HG03460 (cell line): ENCODE measurements at regions not wholly inside any gene's neighbourhood (a gene's known extent, or its start where the extent isn't known, plus 50 kb on each side); places are given as distances from the start of the nearest gene placed in this dataset.
A peak's percentile ranks its signal among the peaks of the same experiment; 100 is the strongest.
"Not testable (repeated sequence)": the region's sequence is repeated elsewhere in the genome, so short reads cannot be mapped to it uniquely, and the experiment has no call there.

Source experiments
- ATAC-seq: cut with Tn5 transposase; IDR thresholded peaks from one replicate; pipeline ENCODE4 v1.9.1; 2021; ENCODE audit not compliant: unreplicated experiment

DNA sequence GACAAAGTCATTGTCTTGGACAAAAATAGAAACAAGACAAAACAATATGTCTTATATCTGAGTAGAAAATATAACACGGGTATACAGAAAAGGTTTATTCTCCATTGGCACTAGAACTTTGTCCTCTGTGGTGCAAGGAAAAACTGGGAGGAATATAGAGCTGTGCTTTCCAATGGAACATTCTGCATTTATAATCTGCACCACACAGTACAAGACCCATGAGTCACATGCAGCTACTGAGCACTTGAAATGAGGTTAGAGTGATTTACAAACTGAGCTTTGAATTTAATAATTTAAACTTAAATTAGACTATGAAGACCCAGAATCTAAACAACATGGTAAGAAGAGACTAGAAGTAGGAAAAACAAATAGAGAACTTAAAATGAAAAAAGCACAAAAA, 86.1 kb downstream of the RAP2A start:
- no peak for ATAC-seq

DNA sequence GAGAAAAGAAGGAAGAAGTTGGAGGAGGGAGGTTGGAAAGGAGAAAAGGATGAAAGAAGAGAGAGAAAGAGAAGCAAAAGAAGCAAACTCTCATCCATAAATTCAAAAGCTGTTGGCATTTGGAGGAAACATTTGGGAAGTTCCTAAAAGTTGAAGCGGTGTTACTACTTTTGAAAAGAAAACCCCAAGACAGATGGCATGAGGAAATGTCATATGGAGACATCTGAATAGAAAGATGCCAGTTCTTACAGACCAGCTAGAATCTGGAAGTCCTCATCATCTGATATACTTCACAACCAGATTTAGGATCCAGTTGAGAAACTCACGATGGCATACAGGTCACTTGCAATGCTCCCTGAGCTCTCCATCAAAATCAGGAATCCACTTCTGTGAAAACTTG, 86.9 kb downstream of the RAP2A start:
- no peak for ATAC-seq

DNA sequence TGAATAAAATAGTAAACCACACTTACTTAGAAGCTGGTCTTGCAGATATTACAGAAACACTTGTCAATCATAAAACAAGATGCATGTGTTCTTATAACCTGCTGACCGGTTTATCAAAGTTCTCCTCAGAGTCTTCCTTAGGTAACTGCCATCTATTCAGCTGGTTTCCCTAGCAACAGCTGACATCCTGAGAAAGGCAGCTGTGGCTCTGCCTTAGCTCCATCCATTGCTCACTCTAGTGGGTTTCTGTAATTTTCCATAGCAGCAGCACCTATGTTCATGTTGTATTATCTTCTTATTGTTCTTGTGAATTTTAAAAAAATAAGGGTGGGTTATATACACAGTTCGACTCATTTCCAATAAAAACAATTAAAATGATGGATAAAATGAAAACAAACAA, 87.8 kb downstream of the RAP2A start:
- no peak for ATAC-seq

DNA sequence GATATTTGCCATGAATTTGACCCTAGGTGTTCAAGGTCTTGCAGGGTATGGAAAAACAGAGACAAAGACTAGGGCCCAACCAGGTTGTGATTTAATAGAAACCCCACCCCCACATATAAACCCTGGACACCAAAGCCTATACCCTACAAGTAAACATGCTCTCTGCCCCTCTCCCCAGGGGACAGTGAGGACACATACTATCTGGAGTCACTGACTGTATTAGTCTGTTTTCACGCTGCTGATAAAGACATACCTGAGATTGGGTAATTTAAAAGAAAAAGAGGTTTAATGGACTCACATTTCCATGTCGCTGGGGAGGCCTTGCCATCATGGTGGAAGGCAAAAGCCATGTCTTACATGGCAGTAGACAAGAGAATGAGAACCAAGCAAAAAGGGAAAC, 88.3 kb downstream of the RAP2A start:
- no peak for ATAC-seq

DNA sequence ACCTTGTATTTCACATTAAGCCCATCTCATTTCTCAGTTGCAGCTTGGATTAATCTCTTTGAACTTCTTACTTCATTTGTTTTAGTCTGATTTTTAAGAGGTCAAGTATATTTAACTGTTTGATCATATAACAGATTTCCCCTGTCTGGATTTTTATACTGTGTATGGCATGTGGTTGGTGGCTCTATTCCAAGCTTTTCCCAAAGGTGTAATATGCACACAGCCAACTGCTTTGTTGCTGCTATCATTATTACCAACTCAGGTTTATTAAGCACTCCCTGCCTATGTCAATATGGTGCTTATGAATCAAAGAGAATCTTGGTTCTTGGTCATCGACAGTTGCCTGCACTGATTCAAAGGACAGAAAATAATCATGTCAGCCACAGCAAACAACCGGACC, 92.6 kb downstream of the RAP2A start:
- ATAC-seq: no peak

DNA sequence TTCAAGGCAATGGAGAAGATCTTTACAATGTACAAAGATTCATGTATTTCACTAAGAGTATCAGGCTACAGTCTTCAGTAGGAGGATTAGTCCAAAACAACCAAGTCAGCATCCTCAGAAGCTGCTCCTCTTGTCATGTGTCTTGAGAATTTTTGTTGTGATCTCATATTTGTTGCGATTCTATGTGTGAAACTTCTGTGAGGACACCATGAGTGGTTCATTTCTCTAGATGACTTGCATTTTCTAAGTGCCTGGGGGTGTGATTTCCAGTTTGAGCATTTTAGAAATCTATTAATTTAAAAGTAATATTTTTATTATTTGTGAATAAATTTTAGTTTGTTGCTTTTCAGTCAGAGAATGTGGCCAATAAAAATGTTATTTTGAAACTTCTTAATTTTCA, 94.5 kb downstream of the RAP2A start:
- ATAC-seq: no peak

DNA sequence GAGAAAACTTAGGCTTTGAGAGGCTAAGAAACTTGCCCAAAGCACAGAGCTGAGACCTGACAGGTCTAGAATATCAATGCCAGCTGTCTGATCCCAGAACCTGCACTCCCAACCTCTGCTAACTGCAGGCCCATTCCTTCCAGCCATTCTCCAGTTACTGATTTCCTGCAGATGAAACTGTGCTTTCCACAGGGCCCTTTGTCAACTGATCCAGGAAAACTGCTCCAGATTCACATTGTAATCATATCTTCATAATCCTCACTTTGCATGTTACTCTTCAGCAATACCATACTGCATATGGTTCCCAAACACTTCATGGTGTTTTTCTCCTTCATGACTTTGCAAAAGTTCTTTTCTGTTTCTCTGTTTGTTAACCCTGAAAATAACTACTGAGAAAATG, 100.6 kb downstream of the RAP2A start:
- ATAC-seq: no peak

DNA sequence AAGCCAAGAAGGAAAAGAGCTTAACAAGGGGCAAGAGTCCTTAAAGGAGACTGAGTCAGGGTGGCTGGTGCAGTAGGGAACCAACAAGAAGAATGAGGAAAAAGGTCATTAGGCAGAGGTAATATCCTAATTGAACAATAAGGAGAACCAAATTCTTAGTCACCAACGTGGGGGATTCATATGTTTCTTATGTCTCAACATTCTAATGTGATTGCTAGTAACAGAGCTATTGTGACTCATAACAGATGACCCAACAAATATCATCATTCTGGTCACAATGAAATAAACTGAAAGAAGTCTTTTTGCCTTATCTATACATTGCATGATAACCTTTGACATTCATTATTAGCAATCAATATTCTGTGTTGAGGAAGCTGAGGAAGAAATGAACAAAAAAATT, 101.6 kb downstream of the RAP2A start:
- ATAC-seq: no peak

DNA sequence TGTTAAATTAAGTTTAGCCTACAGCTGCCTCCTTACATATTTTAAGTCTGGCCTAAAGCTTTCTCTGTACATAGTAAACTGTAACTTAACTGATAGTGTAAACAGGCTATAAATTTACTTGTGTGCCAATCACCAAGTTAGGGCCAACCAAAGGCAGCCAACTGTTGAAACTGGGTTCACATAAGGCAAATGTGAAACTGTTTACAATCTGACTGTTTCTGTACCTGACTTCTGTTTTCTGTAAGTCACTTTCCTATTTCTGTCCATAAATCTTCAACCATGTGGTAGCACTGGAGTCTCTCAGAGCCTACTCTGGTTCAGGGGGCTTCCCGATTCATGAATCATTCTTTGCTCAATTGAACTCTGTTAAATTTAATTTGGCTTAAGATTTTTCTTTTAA, 103.1 kb downstream of the RAP2A start:
- peak; percentile 81 for ATAC-seq

DNA sequence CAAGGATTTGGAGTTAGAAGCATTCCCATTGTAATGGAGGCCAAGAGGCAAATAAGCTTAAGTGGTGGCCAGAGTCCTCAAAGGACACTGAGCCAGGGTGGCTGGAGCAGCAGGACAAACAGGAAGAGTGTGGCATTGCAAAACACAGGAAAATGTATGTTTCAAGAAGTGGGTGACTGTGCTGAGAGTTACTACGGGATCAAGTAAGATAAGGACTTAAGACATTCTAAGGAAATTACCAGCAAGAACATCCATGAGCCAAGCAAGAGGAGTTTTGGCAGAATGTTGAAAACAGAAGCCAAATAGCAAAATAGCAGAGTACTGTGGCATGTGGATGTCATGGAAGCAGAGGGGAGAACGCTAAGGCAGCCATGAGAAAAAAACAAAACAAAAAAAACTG, 104.2 kb downstream of the RAP2A start:
- no peak for ATAC-seq

DNA sequence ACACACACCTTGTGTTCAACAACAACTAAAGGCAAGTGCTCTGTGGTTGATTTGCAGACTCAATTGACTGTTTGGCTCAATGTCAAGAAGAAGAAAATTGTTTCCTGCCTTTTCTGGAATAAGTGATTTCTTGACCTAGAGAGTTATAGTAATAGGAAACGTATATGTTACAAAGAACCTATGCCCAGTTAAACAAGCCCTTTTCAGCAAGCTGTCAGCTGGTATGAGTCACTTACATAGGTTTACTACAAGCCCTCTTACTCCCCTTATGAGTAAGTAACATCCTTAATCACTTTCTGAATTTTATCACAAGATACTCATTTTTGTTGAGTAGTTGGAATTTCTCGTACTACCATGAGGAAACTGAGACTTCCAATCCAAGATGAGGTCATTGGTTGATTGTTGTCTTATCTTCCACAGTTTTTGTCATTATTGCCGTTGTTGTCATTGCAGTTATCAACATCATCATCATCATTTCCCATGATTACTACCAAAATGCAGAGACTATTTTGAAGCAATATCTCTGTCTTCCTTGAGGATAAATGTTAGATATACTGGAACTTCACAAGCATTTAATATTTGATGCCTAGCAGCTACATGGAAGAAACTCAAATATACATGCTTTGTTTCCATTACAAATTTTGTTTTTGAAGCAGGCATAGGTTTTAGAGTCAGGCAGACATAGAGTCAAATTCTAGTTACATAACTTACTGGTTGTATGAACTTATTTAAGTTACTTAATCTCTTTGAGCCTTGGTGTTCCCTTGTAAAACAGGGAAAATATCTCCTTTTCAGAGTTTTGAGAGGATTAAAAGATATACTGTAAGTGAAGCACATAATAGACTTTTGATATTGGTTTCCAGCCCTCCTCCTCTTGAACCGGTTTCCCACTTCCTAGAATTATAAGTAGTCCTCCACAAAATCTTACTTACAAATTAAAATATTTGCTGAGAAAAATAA, 106.0 kb downstream of the RAP2A start:
- ATAC-seq: peak; percentile 40

DNA sequence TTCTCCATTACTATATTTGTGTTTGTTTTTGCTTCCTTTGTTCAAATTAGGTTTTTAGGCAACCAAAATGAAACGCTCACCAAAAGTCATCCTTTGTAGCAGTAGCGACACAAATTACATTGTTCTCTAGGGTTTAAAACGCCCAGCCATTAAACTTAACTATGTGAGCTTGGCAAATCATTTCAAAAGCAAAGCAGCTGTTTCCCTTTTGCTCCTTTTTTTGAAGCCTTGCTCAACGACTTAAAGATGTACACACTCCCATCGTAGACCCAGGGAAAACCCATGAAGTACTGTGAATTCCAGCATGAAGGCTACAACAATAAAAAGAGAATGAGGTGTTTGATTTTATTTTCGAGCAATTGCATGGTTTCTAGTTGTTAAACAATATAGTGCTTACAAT, 106.7 kb downstream of the RAP2A start:
- no peak for ATAC-seq

DNA sequence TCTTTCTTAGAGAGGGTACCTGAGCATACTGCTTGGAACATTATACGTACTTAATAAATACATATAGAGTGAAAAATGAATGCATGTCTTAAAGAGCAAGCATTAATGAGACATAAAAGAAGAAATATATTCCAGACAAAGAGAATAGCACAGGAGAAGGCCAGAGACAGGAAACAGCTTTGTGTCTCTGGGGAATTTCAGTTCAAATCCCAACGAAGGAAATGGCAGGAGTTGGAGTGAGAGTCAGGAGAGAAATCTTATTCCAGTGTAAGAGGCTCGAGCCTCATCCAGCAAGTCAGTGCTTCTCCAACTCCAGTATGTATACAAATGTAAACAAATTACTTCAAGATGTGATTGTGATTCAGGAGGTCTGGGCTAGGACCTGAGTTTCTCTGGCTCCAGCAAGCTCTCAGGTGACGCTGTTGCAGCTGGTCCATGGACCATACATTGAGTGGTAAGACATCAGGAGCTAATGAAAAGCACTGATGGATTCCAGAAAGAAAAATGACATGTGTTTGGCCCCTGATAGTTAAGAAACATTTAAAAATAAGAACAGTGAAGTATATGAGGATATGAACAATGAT, 108.2 kb downstream of the RAP2A start:
- no peak for ATAC-seq

DNA sequence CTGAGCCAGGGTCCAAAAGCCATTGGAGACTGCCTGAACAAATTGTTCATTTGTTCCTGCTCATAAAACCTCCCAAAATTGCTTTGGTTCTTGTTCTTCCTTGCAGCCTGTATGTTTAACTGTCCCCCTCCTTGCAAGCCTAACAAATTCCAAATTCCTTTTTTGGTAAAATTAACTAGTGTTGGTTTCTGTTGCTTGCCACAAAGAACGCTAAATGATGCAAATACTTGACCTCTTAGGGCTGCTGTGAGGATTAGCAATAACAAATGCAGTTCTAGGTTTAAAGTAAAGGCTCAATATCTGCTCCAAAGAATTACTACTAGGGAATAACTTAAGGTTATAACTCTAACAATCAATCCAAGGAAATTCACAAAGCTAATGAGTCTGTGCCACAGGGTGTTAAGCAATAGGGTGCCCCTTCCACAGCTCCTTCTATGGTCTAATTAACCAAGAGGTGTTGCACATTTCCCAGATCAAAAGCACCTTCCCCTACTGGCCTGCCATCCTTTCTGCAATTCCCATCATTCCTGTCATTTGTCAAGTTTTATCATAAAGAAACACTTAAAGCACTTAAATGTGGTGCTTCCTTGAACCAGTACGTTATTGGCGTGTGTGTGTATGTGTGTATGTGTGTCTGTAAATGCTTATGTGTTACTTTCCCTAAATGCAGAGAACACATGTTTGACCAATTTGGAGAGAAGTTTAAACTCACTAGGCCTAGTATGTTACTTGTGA, 110.2 kb downstream of the RAP2A start:
- ATAC-seq: no peak

DNA sequence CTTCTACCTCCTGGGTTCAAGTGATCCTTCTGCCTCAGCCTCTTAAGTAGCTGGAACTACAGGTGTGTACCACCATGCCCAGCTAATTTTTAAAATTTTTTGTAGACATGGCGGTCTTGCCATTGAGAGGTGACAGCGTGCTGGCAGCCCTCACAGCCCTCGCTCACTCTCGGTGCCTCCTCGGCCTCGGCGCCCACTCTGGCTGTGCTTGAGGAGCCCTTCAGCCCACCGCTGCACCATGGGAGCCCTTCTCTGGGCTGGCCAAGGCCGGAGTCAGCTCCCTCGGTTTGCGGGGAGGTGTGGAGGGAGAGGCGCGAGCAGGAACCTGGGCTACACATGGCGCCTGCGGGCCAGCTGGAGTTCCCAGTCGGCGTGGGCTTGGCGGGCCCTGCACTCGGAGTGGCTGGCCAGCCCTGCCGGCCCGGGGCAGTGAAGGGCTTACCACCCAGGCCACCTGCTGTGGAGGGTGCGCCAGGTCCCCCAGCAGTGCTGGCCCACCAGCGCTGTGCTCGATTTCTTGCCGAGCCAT, 111.1 kb downstream of the RAP2A start:
- not testable (repeated sequence) for ATAC-seq

DNA sequence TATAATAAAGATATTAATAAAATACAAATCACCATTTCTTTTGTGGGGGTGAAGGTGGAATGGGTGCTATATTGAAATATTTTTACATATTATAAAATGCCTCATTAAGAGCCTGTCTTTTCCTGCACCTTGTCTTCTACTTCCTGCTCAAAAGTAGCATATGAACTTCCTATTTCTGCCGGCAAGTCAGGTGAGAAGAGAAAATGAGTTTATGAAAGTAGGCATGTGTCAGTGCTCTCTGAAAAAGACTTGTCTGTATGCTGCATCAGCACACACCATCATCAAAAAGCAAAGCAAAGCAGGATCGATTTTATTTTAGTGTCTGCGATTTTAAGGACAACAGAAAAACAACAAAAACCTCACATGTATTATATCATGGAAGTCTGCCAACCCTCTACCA, 114.2 kb downstream of the RAP2A start:
- no peak for ATAC-seq

DNA sequence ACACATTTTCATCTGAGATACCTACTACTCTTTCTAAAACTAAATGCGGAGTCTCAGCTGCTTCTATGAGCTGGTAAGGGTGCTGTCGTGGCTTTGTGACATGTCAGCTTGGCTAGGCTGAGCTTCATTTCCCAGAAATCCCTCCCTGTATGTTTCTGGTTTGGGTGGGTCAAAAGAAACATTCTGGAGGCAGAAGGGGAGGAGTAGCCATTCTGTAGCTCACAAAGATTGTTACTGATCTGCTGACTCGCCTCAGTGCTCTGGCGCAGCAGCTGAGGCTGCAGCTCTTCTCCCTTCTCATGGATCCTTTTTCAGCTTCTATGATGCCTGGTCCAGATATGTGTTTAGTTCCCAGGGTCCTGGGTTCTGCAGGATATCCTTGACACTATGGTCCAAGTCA, 114.7 kb downstream of the RAP2A start:
- no peak for ATAC-seq

DNA sequence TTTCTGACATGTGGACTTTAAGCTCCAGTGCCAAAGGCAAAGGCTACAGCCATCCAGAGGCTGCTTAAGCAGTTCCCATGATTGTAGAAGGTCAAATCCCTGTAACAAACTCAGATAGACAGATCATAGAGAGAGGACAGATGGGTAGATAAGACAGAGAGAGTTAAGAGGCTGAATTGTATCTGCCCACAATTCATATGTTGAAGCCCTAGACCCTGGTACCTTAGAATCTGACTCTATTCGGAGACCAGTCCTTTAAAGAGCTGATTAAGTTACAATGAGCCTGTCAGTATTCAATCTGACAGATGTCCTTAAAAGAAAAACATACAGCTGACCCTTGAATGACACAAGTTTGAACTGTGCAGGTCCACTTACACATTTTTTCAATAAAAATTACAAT, 115.2 kb downstream of the RAP2A start:
- ATAC-seq: no peak

DNA sequence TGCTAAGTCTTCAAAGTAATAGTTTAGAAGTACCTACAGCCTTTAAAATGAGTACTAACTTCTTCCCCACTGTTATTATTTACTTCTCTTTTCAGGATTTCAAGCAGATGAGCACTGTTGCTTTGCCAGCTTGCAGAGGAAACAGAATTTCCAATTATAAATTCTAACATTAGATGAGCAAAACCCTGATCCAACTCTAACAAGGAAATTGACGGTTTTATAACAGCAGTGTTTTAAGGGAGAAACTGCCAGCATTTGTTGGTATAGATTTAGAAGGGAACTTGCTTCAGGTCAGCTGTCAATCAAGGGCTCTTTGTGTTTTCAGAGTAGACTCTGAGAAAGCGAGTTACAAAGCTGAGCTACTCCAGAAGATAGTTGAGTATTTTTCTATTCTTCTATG, 120.5 kb downstream of the RAP2A start:
- ATAC-seq: no peak

DNA sequence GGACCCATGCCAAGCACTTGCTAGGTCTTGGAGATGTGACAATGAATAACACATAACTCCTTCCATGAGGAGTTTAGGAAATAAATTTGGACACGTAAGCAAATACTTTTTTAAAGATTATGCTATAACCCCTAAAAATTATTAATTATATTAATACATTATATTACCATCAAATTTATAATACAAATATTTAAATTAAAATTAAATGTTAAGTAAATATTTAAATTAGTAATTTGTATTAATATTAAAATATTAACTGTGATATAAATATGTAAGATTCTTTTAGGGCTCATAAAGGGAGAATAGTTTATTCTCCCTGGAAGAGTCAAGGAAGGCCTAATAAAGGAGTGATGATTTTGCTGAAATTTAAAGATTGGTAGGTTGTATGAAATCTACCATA, 121.1 kb downstream of the RAP2A start:
- ATAC-seq: no peak

DNA sequence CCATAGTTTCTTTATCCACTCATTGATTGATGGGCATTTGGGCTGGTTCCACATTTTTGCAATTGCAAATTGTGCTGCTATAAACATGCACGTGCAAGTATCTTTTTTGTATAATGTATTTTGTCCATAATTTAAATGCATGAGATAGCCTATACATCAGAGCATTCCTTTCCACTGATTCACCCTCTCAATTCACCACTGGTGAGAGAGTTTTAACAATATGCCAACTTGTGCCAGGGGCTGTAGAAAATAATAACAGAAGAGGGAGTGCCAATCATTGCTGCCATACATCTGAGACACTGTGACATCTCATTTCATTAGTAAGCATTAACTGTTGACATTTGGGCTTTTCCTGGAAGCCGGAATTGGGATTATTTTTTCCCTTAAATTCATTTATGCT, 125.1 kb downstream of the RAP2A start:
- ATAC-seq: no peak

DNA sequence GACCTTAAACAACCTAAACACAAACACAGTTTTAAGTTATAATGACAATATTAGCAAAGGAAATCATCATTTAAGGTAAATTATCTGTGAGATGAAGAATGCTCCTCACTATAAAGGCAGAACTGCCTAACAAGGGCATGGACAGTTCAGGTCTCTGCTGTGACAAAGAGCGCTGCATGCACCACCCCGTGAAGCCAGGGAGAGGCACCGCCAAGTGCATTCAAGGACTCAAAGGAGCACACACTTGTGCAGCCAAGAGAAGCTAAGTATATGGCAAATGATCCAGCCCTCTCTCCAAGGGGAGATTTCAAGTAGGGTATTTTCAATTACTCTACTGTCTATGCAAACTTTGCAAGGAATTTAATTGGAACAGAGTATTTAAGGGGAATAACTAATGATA, 126.0 kb downstream of the RAP2A start:
- no peak for ATAC-seq
